Hematopoietic multipotent progenitor cell treated with erythropoietin and hydrocortisone succinate and interleukin-3 and kit ligand, for 6 days (in vitro differentiated cells): ENCODE measurements at regions not wholly inside any gene's neighbourhood (a gene's known extent, or its start where the extent isn't known, plus 50 kb on each side); places are given as distances from the start of the nearest gene placed in this dataset.
"Not testable (repeated sequence)": the region's sequence is repeated elsewhere in the genome, so short reads cannot be mapped to it uniquely, and the experiment has no call there.

Experiments
- DNase-seq: peaks from one replicate; pipeline ENCODE4 v3.0.0-alpha.2; 2015

DNA sequence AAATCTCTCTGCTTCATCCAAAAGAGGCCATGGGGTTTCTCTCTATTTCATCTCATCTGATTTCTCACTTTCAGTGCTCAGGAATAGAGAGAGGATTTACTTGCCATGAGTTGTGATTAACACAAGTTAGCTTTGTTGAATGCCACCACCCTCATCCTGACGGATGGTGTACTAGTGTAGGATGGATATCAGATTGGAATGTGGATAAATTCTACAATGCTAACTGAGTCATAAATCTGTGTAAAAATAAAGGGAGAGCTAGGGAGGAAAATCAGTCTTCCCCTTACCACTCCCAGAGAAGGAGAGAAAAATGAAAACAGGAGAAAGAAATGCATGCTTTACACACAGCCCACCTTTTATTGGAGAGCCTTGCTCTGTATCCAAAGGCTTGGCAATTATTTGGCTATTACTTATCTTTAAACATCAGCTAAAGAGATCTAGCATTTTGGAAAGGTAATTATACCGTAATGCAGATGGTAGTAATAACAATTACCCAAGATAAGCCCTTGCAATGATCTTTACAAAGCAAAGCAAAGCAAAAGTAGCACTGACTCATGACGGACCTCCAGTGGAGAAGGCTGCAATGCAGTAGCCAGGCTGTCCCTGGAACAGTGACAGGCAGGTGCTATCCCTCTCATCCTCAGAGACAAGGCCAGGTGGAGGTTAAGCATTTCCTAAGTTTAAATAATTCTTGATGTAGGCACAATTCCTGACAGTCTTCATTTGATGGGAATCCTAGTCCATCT lies 306.3 kb upstream of the PPARGC1A start:
- no peak for DNase-seq

DNA sequence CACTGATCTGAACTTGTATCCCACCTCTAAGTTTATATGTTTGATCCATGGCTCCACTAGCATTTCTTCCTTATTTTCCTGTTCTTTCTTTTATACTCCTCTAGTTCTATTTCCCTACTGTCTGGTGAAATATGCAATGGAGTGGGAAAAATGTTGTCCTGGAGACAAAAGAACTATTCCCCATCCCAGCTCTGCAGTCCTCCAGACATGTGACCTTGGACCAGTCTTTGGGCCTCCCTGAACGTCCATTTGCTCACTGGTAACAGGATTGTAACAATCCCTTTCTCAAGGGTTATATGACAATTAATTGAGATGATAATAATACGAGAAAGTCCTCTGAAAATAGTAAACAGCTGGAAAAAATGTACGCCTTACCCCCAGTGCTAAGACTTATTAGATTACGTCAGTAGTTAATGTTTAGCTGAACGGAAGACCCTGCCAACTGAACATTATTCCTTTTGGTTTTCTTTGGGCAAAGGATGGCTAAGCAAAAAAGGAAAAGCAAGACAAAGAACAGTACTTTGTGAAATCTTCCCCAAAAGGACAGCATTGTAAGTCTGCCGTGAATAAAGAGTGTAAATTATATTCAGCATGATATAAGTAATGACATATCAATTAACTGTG lies 302.3 kb upstream of the PPARGC1A start:
- no peak for DNase-seq

DNA sequence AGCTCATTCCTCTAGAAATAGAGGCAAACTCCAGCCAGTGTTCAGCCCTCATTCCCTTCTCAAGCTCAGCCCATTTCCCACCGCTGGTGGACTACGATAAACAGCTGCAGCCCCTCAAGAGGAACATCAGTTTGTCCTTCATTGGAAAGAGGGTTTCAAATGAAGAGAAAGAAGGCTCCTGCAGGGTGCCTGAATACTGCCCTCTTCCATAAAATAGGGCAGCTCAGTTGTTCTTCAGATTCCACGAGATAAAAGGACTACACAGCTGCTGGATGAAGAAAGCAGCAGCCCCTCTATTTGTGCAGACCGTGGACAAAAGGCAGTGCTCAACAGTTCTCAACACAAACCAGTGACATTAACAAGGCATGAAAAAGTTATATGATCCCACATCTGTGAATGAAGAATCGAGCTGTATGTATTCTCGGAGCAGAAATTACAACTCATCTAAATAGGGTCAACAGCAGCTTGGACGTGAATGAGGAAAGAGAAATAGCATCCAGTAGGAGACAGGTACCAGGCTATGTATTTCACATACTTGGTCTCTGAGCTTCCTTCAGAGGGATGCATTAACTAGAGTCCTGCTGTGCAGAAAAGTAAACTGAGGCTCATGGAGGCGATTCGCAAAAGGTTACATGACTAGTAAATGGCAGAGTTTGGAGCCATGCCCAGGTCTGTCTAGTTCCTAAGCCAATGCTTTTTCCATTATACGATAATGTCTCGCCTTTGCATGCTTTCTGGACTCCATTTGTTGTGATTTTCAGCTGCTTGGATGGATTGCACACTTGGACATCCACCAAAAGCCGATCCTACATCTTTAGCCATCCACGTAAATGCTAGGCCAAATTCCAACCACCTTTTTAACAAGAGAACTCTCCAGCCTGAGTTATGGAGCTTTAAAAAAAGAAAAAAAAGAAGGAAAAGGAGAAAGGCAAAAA lies 301.2 kb upstream of the PPARGC1A start:
- DNase-seq: no peak

DNA sequence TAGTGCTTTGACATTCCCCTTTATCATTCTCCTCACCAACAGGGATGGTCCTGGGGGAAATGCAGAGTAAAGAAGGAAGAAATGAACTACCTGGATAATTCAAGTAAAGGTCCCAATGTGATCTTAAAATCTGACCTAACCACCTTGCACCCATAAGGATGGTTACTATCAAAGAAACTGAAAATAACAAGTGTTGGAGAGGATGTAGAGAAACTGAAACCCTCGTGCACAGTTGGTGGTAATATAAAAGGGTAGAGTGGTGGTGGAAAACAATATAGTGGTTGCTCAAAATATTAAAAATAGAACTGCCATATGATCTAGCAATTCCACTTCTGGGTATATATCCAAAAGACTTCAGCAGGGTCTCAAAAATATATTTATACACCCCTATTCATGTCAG lies 298.6 kb upstream of the PPARGC1A start:
- DNase-seq: no peak

DNA sequence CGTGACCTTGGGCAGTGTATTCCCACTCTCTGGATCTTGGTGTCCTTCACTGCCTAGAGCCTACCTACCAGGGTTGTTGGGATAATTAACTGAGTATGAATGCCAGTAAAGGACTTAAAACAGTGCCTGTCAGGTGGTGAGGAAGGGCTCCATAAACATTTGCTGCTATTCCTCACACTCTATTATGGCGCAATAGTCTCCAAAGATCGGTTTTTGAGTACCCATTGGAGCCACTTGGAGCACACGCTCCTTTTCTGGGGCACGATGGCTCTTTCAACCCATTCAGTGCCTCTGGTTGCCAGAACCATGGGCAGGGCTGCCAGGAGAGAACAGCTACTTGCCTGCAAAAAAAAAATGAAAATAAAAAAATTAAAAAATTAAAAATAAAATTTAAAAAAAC lies 296.6 kb upstream of the PPARGC1A start:
- DNase-seq: no peak

DNA sequence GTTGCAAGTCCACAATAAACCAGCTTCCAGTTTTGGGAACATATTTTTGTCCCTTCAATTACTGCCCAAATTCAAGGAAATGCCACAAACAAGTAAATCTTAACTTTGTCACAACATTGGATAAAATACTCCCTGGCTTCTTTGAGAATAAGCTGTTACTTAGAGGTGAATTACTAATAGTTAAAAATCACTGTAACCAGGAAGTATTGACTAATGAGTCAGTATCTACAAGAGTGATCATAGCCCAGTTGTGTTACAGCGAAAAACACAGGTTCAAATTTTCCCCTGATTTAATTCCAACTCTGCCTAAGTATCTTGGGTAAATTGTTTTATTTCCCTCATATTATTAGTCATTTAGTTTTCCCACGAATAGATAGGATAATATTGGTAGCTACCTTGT lies 291.2 kb upstream of the PPARGC1A start:
- DNase-seq: no peak

DNA sequence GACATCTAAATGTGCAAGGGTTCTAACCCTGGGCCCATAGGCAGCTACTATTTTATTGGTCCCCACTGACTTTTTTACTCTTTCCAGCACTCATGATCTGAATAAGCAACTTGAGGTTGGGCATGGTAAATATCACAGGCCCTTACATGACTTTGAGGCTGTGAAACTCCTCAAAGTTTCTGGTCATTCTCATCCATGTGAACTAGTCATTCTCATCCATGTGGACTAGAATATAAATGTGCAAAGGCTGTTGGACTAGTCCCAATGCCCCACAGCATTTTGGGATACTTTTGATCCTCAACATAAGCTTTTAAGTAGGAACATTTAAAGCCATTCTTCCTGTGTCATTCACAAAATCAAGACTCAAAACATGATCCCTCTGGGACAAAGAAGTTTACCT lies 290.7 kb upstream of the PPARGC1A start:
- DNase-seq: no peak

DNA sequence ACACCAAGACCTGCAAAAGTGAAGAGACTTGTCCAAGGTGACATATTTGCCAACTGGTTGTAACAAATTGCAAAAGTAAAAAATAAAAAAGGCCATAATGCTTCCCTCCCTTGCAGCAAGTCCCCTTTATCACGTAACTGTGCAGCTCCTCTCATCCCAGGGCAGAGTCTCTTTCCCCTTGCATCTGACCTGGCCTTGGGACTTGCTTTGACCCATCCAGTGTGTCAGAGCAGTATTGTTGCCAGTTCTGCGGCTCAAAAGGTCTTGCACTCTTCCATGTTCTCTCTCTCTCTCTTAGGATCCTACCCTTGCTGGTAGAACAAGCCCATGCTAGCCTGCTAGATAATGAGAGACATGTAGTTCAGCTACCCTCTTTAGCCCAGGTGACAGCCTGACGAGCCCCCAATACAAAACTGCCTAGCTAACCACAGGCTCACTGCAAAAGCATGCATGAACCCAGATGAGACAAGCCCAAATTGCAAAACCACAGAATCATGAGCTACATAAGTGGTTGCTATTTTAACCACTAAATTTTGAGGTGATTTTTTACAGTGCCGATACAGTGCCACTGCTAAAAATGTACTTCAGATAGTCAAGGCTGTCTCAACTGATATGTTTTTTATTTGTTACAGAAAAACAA lies 289.5 kb upstream of the PPARGC1A start:
- DNase-seq: no peak

DNA sequence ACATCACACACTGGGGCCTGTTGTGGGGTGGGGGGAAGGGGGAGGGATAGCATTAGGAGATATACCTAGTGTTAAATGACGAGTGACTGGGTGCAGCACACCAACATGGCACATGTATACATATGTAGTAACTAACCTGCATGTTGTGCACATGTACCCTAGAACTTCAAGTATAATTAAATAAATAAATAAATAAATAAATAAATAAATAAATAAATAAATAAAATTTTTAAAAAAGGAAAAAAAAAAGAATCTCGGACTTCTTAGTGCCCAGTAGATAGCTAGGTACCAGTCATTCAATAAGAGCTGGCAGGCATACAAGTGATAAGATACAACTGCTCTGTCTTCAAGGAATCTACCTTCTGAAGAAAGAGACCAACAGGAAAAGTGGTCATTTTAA lies 287.6 kb upstream of the PPARGC1A start:
- DNase-seq: not testable (repeated sequence)

DNA sequence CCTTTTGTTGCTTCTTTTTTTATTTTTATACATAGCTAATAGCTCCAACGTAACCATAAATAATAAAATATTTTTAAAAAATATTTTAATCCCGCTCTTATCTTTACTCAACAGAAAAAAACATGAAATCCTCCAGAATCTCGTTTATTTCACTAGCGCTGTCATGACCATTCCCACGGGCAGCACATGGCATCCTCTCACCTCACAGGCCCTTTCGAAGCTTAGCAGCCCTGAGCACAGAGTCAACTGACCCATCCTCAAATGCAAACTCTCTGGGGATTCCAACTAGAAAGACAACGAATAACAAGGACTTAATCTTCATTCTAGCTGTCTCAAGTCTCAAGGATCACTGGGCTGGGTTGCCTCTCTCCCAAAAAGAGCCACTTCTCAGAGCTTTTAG lies 285.9 kb upstream of the PPARGC1A start:
- no peak for DNase-seq

DNA sequence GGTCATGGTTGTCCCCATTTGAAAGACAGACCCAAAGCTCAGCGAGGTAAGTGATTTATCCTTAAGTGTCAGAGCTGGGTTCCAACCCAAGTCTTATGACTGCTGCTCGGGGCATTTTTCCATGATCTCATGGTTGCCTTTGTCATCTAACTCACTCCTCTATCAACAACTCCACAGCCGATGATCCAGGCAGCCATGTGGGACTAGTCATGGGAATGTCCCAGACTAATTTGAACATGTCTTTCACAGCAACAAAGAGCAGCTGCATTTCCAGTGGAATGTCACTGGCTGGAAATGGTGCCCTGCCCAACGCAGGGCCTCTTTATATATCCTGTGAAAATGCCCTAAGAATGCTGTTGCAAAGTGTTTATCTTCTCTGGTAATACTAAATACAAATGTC lies 284.8 kb upstream of the PPARGC1A start:
- no peak for DNase-seq

DNA sequence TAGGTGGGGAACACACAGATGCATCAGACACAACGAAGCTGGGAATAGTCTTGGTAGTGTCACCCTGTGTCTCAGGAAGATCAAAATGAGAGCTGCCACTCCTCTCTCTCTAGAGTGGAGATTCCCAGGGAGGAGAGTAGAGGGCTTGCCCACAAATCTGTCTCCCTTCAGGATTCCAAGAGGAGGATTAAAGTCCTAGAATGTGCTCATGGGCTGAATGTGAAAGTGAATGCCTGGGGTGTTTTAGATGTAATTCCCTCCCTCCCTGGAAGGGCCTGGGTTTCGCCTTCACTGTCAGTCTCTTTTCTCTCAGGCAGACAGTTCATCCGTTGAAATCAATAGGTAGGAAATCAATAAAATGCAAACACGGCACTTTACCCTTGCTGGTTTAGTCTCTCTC lies 282.6 kb upstream of the PPARGC1A start:
- DNase-seq: no peak

DNA sequence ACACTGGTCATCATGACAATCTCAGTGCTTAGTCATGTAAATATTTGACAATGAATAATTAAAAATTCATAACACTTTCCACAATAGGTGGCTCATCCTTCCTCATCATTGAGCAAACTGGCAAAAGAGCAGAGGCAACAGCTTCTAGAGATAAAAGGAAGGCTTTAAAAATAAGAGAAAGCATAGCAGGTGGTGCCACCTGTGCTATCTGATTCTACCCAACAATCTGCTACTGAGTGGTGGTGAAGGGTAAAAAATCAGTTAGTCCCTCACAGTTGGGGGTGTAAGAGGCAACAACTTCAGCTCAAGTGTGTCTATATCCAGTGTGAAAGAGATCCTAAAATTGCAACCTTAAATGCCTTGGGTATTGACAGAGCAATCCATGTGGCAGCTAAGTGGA lies 280.1 kb upstream of the PPARGC1A start:
- DNase-seq: no peak

DNA sequence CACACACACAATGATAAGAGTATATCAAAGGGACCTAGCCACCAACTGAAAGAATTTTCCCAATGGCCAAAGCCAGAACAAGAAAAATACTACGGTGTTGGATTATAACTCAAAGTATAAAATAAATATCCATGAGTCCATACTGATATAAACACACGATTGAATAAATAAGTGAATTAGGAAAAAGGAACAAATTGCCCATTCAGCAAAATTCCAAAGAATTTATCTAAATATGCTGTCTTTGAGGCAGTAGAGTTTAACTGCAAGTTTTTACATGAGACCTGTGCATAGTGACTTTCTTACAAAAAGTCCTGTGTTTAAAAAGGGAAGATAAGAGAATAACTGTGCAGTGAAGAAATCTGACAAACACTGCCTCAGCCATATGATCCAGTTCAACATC lies 278.8 kb upstream of the PPARGC1A start:
- DNase-seq: no peak

DNA sequence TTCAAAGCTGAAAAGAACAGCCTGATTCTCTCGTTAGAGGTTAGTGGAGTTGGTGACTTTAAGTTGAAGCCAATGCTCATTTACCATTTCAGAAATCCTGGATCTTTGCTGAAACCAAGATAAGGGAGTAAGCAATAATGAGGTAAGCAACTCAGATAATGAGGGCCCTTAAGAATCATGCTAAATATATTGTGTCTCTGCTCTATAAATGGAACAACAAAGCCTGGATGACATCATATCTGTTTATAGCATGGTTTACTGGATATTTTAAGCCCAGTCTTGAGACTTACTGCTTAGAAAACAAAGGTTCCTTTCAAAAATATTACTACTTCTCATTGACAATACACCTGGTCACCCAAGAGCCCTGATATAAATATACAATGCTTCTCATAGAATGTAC lies 276.7 kb upstream of the PPARGC1A start:
- no peak for DNase-seq

DNA sequence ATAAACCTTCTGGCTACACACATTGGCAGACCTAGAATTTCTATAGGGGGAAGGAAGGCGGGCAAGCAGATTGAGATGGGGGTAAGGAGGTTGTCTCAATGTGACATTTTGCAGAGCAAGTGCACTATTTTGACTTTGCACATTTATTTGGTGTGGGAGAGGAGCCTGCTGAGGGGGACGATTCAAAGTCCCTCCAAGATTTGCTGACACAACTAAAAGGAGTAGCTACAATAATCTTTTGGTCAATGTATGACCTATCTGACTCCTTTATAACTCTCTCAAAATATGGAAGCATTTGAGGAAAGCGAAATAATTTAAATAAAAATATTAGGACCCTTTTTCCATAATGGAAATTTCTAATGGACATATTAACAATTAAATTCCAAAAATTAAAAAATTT lies 274.9 kb upstream of the PPARGC1A start:
- no peak for DNase-seq

DNA sequence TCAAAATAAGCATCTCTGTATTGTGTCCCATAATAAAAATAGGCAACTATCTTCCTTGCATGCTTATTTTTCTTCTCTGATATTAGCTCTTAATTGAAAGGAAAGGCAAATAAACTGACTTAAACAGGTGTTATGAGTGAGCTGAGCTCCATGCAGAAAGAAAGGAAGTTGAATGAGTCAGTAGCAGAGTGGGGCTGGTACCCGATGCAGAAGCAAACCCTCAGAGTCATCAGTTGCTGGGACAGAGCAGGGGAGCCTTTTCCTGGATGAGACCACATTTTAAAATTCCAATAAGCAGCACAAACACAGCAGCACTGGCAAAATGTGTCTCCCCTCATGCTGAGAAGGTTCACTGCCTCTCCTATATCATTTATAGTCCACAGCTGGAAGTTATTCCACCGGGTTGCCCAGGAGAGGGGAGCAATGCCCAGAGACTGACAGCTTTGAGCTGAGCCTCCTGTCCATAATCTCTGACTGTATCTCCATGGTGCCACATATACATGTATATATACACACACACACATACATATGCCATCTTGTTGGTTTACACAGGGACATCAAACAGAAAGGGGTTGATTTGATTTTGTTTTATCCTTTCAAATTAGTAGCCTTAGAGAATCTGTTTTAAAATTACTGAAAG lies 274.3 kb upstream of the PPARGC1A start:
- DNase-seq: no peak

DNA sequence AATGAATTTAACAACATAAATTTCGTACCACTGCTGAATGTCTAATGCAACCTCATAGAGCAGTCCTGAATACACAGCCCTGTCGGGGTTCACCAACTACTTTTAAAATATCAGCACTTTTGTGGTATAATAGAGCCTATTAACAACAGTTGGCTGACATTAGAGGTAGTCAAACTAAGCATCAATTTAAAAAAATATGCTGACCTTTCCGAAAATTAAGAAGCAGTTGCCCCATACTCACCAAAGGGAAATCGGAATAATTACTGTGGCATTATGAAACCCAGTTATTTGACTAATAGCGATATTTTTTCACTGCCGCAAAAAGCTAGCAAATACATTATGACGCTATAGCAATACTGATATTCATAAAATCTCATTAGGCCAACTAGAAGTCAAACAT lies 273.5 kb upstream of the PPARGC1A start:
- DNase-seq: no peak

DNA sequence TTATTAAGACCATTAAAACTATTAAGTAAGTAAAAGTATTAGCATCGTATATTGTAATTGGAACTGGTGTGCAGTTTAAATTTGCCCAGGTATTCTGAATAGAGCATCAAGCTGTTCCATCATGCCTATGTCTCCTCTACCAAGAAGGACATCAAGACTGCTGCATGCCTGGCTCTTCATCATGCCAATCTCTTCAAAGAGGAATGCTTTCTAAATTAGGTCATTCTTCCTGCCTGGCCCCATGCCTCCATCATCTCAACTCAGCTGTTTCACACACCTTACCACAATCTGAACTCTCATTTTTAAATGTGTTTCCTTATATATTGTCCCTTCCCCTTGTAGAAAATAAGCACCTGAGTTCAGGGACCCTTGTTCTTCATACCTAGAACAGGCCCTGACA lies 270.5 kb upstream of the PPARGC1A start:
- no peak for DNase-seq

DNA sequence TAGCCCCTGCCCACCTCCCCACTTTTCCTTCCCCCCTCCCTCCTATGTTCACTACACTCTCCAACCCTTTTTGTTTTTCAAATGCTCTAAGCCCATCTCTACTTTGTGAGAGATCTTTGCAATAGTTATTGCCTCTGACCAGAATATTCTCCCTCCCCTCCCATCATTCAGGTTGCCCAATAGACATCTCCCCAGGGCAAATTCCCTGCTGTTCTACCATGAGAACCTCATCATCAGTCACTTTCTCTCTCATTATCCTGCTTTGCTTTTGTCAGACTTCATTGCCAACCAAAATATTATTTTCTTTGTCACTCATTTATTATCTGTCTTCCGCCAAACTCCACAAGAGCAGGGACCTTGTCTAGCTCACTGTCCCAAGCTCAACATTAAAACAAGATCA lies 268.2 kb upstream of the PPARGC1A start:
- DNase-seq: no peak

DNA sequence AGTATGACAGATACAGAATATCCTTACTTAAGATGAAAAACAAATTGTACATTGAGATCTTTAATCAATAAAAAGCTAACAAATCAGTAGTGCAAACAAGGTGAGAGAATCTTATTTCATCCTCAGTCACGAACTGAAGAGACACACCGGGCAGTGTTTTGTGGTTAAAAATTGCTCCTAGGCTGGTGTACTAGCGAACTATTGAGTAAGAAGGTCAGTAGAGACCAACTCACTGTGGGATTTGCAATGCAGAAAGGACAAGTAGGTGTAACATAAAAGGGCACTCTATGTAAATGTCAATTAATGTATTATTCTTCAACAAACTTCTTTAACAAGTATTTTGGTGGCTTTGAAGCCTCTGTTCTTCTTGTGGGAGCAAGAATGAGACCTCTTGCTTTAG lies 260.2 kb upstream of the PPARGC1A start:
- DNase-seq: no peak

DNA sequence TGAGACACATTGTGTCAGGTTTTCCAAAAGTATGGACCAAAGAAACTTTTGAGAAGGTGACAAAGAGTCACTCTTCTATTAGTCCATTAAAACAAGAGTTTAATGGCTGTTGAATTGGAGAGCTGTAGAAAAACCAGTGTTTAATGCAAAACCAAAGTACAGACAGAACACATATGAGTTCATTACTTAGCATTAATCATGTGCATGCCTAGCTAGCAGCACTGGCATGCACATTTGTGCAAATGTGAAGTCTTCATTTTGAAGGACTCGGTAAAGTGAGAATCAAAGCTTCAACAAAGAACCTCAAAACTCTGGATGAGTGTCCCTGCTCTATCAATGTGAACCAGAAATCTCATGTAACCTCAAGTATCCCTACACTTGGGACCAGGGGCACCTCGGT lies 256.3 kb upstream of the PPARGC1A start:
- DNase-seq: no peak

DNA sequence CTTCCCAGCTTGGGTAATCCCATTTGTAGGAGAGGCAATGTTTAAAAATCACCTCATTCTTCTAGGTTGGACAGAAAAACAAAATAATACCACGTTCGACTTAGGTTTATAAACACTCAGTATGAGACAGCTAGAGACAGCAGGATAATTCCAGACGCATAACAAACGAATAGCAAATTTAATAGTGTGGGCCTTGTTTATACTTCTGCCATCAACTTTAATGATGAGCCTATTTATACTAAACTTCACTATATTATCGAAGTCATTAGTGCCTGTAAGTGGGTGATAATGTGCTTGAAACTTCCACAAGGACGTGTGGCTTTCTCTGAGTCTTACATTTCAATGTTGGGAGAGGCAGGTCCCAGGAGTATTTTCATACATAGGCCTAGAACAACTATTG lies 255.7 kb upstream of the PPARGC1A start:
- DNase-seq: no peak
